OCI-LY7 (cell line): ENCODE measurements at regions not wholly inside any gene's neighbourhood (a gene's known extent, or its start where the extent isn't known, plus 50 kb on each side); places are given as distances from the start of the nearest gene placed in this dataset.

Experiments used
- BruUV-seq: library from RNA; stranded (reverse); fragments of 400-500 nt; replicated peaks from 2 replicates; lab custom pipeline; 2021; lab: Mats Ljungman, UMichigan
- CTCF ChIA-PET: fragments of 300-600 bp; sonication (Branson Sonifier 250); formaldehyde crosslinking; loops from one replicate; lab custom pipeline; 2022; ENCODE audit warnings: antibody characterized with exemption; ENCODE audit not compliant: unreplicated experiment; lab: Charles Lee
- POLR2A ChIA-PET: fragments of 300-600 bp; sonication (Branson Sonifier 250); formaldehyde crosslinking; loops from one replicate; lab custom pipeline; 2022; ENCODE audit warnings: antibody characterized with exemption; lab: Charles Lee
- DNase-seq: peaks from one replicate; pipeline ENCODE4 v3.0.0-alpha.2; 2015; ENCODE audit warnings: low spot score
- H2AFZ ChIP-seq: fragments of 200-600 bp; sonication (generic), shearing (Covaris generic); 2 replicates; pipeline ENCODE4 v1.6.1; 2014; ENCODE audit warnings: mild to moderate bottlenecking, antibody characterized with exemption, low read length, moderate library complexity
- H3K27ac ChIP-seq: fragments of 200-600 bp; sonication (generic); 2 replicates; pipeline ENCODE4 v1.5.1; 2014; ENCODE audit warnings: mixed run types, low read depth, mild to moderate bottlenecking, moderate library complexity, low read length, inconsistent platforms; ENCODE audit not compliant: poor library complexity, severe bottlenecking
- H3K36me3 ChIP-seq: fragments of 200-600 bp; sonication (generic); 2 replicates; pipeline ENCODE4 v1.6.1; 2014; ENCODE audit warnings: mild to moderate bottlenecking, antibody characterized with exemption, low read length, moderate library complexity, mixed read lengths; ENCODE audit not compliant: insufficient read depth
- H3K4me1 ChIP-seq: fragments of 200-600 bp; sonication (generic); 2 replicates; pipeline ENCODE4 v1.5.1; 2014; ENCODE audit warnings: mild to moderate bottlenecking, low read length; ENCODE audit not compliant: insufficient read depth, poor library complexity, severe bottlenecking
- H3K4me2 ChIP-seq: fragments of 200-600 bp; sonication (generic); 2 replicates; pipeline ENCODE4 v1.6.1; 2014; ENCODE audit warnings: mild to moderate bottlenecking, low read length
- H3K4me3 ChIP-seq: fragments of 200-600 bp; sonication (generic); 2 replicates; pipeline ENCODE4 v1.5.1; 2014; ENCODE audit warnings: mild to moderate bottlenecking, low read depth, low read length; ENCODE audit not compliant: poor library complexity, severe bottlenecking
- H3K79me2 ChIP-seq: fragments of 200-600 bp; sonication (generic); 2 replicates; pipeline ENCODE4 v1.6.1; 2016; ENCODE audit warnings: low read depth, mild to moderate bottlenecking, low read length, moderate library complexity, mixed read lengths; ENCODE audit not compliant: insufficient read depth
- H3K9me2 ChIP-seq: fragments of 200-600 bp; sonication (generic); 2 replicates; pipeline ENCODE4 v1.6.1; 2016; ENCODE audit warnings: mild to moderate bottlenecking, low read length, mixed read lengths; ENCODE audit not compliant: insufficient read depth
- H3K9me3 ChIP-seq: fragments of 200-600 bp; sonication (generic); 2 replicates; pipeline ENCODE4 v1.6.1; 2014; ENCODE audit warnings: mild to moderate bottlenecking, mixed run types, low read length, mixed read lengths
- H4K20me1 ChIP-seq: fragments of 200-600 bp; sonication (generic); 2 replicates; pipeline ENCODE4 v1.6.1; 2014; ENCODE audit warnings: mild to moderate bottlenecking, antibody characterized with exemption, low read length, moderate library complexity, mixed read lengths; ENCODE audit not compliant: insufficient read depth
- EZH2phosphoT487 ChIP-seq: fragments of 200-600 bp; sonication (generic); IDR thresholded peaks from 2 replicates; pipeline ENCODE4 v1.6.1; 2018; ENCODE audit warnings: low read depth, borderline replicate concordance, mild to moderate bottlenecking, mixed run types, antibody characterized with exemption, low read length, moderate library complexity, mixed read lengths
- intact Hi-C: fragments of 100-400 bp; cut with micrococcal nuclease; formaldehyde crosslinking; loops from one replicate; pipeline ENCODE4 v1.10.0; 2022; ENCODE audit not compliant: unreplicated experiment
- TF ChIP-seq, protein P1 (sequence below): fragments of 200-600 bp; sonication (generic); conservative IDR thresholded peaks from 2 replicates; pipeline ENCODE4 v1.5.1; 2014; ENCODE audit warnings: mild to moderate bottlenecking, antibody characterized with exemption, low read length, moderate library complexity, mixed read lengths

DNA sequence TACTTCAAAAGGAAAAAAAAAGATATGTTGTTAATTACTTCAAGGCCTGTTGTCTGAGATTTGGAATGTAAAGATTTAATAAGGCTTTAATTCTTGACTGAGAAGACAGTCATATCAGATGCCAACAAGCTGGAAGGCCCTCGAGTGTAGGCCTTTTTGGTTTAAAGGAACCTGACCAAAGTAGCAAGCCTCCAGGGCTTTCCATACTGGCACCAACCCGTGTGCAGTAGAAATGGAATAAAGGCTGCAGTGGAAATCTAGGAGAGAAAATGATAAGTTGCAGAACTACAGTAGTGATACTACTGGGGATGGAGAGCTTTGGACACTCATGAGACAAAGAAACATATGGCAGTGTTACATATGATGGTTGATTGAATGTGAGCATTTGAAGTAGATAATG, 358.0 kb downstream of the TAF11L14 start:
- Histone ChIP-seq H3K79me2 (no peaks in the 10 kb centered on the region), H3K4me2 (no peak overlapping the region), H4K20me1 (no peaks in the 10 kb centered on the region), H3K36me3 (no peaks in the 10 kb centered on the region), H3K4me1 (no peaks in the 10 kb centered on the region), H2AFZ (no peak overlapping the region), H3K4me3 (no peak overlapping the region), H3K27ac (no peak overlapping the region), H3K9me2 (no peaks in the 10 kb centered on the region), H3K9me3 (no peaks in the 10 kb centered on the region)
- ChIA-PET CTCF (no interaction called here), POLR2A (no interaction called here)
- TF ChIP-seq, protein P1, sequence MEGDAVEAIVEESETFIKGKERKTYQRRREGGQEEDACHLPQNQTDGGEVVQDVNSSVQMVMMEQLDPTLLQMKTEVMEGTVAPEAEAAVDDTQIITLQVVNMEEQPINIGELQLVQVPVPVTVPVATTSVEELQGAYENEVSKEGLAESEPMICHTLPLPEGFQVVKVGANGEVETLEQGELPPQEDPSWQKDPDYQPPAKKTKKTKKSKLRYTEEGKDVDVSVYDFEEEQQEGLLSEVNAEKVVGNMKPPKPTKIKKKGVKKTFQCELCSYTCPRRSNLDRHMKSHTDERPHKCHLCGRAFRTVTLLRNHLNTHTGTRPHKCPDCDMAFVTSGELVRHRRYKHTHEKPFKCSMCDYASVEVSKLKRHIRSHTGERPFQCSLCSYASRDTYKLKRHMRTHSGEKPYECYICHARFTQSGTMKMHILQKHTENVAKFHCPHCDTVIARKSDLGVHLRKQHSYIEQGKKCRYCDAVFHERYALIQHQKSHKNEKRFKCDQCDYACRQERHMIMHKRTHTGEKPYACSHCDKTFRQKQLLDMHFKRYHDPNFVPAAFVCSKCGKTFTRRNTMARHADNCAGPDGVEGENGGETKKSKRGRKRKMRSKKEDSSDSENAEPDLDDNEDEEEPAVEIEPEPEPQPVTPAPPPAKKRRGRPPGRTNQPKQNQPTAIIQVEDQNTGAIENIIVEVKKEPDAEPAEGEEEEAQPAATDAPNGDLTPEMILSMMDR = no peak
- TF ChIP-seq EZH2phosphoT487 = no peak
- DNase-seq = no peak
- no TSS peak for BruUV-seq
- intact Hi-C loops = no loop called here

DNA sequence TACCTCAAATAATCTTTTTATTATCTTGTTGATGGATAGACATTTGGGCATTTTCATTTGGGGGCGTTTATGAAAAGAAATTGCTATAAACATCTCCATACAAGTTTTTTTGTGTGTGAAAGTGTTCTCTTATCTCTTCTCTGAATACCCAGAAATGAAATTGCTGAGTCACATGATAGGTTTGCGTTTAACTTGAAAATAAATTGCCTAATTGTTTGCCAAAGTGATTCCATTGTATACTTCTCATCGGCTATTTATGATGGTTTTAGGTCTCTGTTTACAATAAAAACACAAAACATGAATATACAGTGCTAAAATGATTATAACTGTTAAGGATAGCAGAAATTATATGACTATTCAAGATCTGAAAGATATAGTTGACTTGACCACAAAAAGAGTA, 361.7 kb downstream of the TAF11L14 start:
- Histone ChIP-seq H3K4me1 (no peaks in the 10 kb centered on the region), H3K9me2 (no peaks in the 10 kb centered on the region), H4K20me1 (no peaks in the 10 kb centered on the region), H3K4me3 (no peak overlapping the region), H3K4me2 (no peak overlapping the region), H3K79me2 (no peaks in the 10 kb centered on the region), H2AFZ (no peak overlapping the region), H3K36me3 (no peaks in the 10 kb centered on the region), H3K27ac (no peak overlapping the region), H3K9me3 (no peaks in the 10 kb centered on the region)
- CTCF ChIA-PET = no interaction called here
- TF ChIP-seq EZH2phosphoT487 = no peak
- TF ChIP-seq, protein P1 = no peak
- BruUV-seq = no TSS peak
- DNase-seq = no peak
- intact Hi-C loops = no loop called here
- POLR2A ChIA-PET = interaction anchor here (0.8 kb wide), 1 partner anchor 1605 kb away, joined by 3 read pairs; no protein-coding TSS in a partner anchor

DNA sequence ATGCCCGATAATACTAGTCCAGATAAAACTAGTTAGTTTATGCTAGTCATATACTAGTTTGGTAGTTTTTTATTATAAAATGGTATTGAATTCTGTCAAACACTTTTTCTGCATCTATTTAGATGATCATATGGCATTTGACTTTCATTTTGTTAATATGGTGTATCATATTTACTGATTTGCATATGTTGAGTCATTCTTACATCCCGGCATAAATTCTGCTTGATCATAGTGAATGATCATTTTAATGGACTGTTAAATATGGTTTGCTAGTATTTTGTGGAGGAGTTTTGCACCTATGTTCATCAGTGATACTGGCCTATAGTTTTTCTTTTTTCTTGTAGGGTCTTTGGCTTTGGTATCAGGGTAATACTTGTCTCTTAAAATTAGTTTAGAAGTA, 365.6 kb downstream of the TAF11L14 start:
- DNase-seq = no peak
- ChIA-PET POLR2A (no interaction called here), CTCF (no interaction called here)
- no peaks in the 10 kb centered on the region for H4K20me1 ChIP-seq
- no peaks in the 10 kb centered on the region for H3K9me3 ChIP-seq
- no peaks in the 10 kb centered on the region for H3K4me1 ChIP-seq
- H3K4me2 ChIP-seq = no peak overlapping the region
- H2AFZ ChIP-seq = no peak overlapping the region
- no peaks in the 10 kb centered on the region for H3K9me2 ChIP-seq
- H3K4me3 ChIP-seq = no peak overlapping the region
- TF ChIP-seq, protein P1 = no peak
- no peak for TF ChIP-seq EZH2phosphoT487
- intact Hi-C loops = no loop called here
- no TSS peak for BruUV-seq
- H3K79me2 ChIP-seq = no peaks in the 10 kb centered on the region
- no peak overlapping the region for H3K27ac ChIP-seq
- H3K36me3 ChIP-seq = no peaks in the 10 kb centered on the region
